Chondrocyte (in vitro differentiated cells): ENCODE measurements at regions not wholly inside any gene's neighbourhood (a gene's known extent, or its start where the extent isn't known, plus 50 kb on each side); places are given as distances from the start of the nearest gene placed in this dataset.

ENCODE experiments used
- DNase-seq: peaks from one replicate; pipeline ENCODE4 v3.0.0; 2021; ENCODE audit warnings: mixed read lengths, low spot score
- H3K27ac Mint-ChIP-seq: one replicate; pipeline ENCODE4 v1.8.0; 2021; ENCODE audit warnings: mild to moderate bottlenecking, moderate library complexity, mixed read lengths; ENCODE audit not compliant: unreplicated experiment
- H3K27me3 Mint-ChIP-seq: 2 replicates; pipeline ENCODE4 v1.8.0; 2021; ENCODE audit warnings: low read depth, mixed read lengths
- H3K36me3 Mint-ChIP-seq: 2 replicates; pipeline ENCODE4 v1.8.0; 2021; ENCODE audit warnings: low read depth, mixed read lengths
- H3K4me1 Mint-ChIP-seq: 2 replicates; pipeline ENCODE4 v1.8.0; 2021; ENCODE audit warnings: low read depth, mild to moderate bottlenecking, mixed read lengths
- H3K4me3 Mint-ChIP-seq: one replicate; pipeline ENCODE4 v1.8.0; 2021; ENCODE audit warnings: mild to moderate bottlenecking, moderate library complexity, mixed read lengths; ENCODE audit not compliant: unreplicated experiment
- H3K9me3 Mint-ChIP-seq: 2 replicates; pipeline ENCODE4 v1.8.0; 2021; ENCODE audit warnings: low read depth, mixed read lengths
- TF ChIP-seq, protein P1 (sequence below): fragments of 200-600 bp; sonication (generic); IDR thresholded peaks from 2 replicates; pipeline ENCODE4 v1.5.0; 2021; ENCODE audit warnings: antibody characterized with exemption, mild to moderate bottlenecking, moderate library complexity

DNA sequence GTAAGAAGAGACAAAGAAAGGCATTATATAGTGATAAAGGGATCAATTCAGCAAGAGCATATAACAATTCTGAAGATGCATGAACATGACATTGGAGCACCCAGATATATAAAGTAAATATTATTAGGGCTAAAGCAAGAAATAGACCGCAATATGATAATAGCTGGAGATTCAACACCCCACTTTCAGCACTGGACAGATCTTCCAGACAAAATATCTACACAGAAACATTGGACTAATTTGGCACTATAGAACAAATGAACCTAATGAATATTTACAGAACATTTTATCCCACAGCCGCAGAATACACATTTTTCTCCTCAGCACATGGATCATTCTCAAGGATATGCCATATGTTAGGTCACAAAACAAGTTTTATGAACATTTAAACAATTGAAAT is 633.1 kb downstream of the JRKL start:
- H3K9me3 Mint-ChIP-seq: peaks cover 10% of the 10 kb centered on the region
- peaks cover 2% of the 10 kb centered on the region for H3K27me3 Mint-ChIP-seq
- H3K4me3 Mint-ChIP-seq: no peak overlapping the region

DNA sequence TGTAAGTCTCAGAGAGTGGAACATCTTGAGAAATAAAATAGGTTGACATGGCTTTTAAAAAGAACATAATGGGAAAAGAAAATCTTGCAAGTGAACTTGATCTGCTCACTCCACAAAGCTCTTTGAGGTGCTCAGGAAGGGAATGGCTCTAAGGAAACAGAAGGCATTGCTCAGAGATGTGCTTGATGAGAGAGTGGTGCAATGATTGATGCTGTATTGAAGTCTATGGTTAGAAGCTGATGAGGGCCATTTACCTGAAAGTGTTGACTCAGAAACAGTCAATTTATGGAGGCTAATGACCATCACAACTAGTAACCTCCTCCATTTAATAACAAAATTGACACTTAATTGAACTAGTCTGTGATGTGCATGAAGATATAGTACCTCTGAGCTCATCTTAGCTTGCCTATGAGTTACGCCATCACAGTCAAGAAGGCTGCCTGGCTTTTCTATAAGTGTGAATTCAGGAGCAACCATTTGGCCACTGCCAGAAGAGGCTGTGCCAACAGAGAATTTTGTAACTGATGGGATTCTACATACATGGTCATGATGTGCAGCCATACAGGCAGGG is 639.1 kb downstream of the JRKL start:
- no peak overlapping the region for H3K4me3 Mint-ChIP-seq
- H3K4me1 Mint-ChIP-seq: no peaks in the 10 kb centered on the region
- DNase-seq: no peak
- peaks cover 8% of the 10 kb centered on the region for H3K9me3 Mint-ChIP-seq
- peaks cover 2% of the 10 kb centered on the region for H3K27me3 Mint-ChIP-seq
- no peaks in the 10 kb centered on the region for H3K36me3 Mint-ChIP-seq
- H3K27ac Mint-ChIP-seq: no peak overlapping the region
- TF ChIP-seq, protein P1, sequence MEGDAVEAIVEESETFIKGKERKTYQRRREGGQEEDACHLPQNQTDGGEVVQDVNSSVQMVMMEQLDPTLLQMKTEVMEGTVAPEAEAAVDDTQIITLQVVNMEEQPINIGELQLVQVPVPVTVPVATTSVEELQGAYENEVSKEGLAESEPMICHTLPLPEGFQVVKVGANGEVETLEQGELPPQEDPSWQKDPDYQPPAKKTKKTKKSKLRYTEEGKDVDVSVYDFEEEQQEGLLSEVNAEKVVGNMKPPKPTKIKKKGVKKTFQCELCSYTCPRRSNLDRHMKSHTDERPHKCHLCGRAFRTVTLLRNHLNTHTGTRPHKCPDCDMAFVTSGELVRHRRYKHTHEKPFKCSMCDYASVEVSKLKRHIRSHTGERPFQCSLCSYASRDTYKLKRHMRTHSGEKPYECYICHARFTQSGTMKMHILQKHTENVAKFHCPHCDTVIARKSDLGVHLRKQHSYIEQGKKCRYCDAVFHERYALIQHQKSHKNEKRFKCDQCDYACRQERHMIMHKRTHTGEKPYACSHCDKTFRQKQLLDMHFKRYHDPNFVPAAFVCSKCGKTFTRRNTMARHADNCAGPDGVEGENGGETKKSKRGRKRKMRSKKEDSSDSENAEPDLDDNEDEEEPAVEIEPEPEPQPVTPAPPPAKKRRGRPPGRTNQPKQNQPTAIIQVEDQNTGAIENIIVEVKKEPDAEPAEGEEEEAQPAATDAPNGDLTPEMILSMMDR: no peak

More for the DNA sequence above, 633.1 kb downstream of the JRKL start:
- no peak for DNase-seq
- no peak overlapping the region for H3K27ac Mint-ChIP-seq
- TF ChIP-seq, protein P1: no peak
- no peaks in the 10 kb centered on the region for H3K36me3 Mint-ChIP-seq
- H3K4me1 Mint-ChIP-seq: no peaks in the 10 kb centered on the region

DNA sequence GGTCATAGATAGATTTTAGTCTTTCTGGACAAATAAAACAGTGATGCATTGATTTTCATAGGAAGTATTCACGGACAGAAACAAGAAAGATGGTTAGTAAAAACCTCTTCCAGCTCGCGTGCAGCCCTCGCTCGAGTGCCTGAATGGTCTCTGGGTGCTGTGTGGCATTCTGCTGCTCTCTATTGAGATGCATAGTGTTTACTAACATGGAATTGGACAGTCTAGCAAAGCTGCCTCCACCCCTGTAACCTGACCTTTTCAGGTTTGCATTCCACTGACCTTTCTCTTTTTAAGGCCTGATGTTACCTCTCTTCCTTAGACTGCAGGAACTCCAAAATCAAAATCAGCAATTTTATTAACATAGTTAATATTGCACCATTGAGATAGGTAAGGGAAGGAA is 643.4 kb downstream of the JRKL start:
- Mint-ChIP-seq H3K36me3 (no peaks in the 10 kb centered on the region), H3K9me3 (no peaks in the 10 kb centered on the region), H3K27ac (no peak overlapping the region), H3K4me1 (no peaks in the 10 kb centered on the region), H3K4me3 (no peak overlapping the region), H3K27me3 (peaks cover 2% of the 10 kb centered on the region)
- no peak for DNase-seq
- TF ChIP-seq, protein P1: no peak

DNA sequence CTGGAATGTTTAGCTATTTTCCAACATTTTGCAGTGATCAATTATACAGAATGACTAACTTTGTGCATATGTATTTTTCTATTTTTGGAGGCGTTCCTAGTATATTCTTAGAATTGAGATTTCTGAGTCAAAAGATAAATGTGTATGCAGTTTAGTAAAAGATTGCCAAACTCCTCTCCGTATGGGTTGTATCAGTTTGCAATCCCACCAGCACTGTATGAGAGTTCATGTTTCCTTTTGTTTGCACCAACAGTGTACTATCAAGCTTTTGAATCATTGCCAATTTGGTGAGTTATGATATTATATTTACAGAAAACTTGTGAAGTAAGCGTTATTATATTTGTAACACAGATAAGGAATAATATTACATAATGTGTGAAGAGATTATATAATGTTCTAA is 658.7 kb downstream of the JRKL start:
- no peaks in the 10 kb centered on the region for H3K4me1 Mint-ChIP-seq
- no peaks in the 10 kb centered on the region for H3K36me3 Mint-ChIP-seq
- TF ChIP-seq, protein P1: no peak
- H3K9me3 Mint-ChIP-seq: peaks cover 4% of the 10 kb centered on the region
- no peak overlapping the region for H3K4me3 Mint-ChIP-seq
- no peak for DNase-seq
- no peak overlapping the region for H3K27ac Mint-ChIP-seq
- peaks cover 2% of the 10 kb centered on the region for H3K27me3 Mint-ChIP-seq

GRCh38 chr11:97060184-97060583 is 670.4 kb downstream of the JRKL start:
- no peak for DNase-seq
- peaks cover 14% of the 10 kb centered on the region for H3K9me3 Mint-ChIP-seq
- no peaks in the 10 kb centered on the region for H3K36me3 Mint-ChIP-seq
- H3K4me3 Mint-ChIP-seq: no peak overlapping the region
- H3K4me1 Mint-ChIP-seq: no peaks in the 10 kb centered on the region
- H3K27me3 Mint-ChIP-seq: peaks cover 2% of the 10 kb centered on the region
- H3K27ac Mint-ChIP-seq: no peak overlapping the region
- TF ChIP-seq, protein P1: no peak
